Type B pancreatic cell (in vitro differentiated cells): ENCODE measurements at regions not wholly inside any gene's neighbourhood (a gene's known extent, or its start where the extent isn't known, plus 50 kb on each side); places are given as distances from the start of the nearest gene placed in this dataset.

ENCODE experiments used
- DNase-seq: peaks from one replicate; pipeline ENCODE4 v3.0.0; 2021; ENCODE audit warnings: mixed read lengths; ENCODE audit not compliant: unreplicated experiment; ENCODE audit errors: extremely low spot score
- H3K27ac Mint-ChIP-seq: 2 replicates; pipeline ENCODE4 v1.8.0; 2021; ENCODE audit warnings: mild to moderate bottlenecking, mixed read lengths
- H3K27me3 Mint-ChIP-seq: 2 replicates; pipeline ENCODE4 v1.8.0; 2021; ENCODE audit warnings: mixed read lengths
- H3K36me3 Mint-ChIP-seq: 2 replicates; pipeline ENCODE4 v1.8.0; 2021; ENCODE audit warnings: mixed read lengths
- H3K4me1 Mint-ChIP-seq: one replicate; pipeline ENCODE4 v1.8.0; 2021; ENCODE audit warnings: mixed read lengths; ENCODE audit not compliant: unreplicated experiment
- H3K4me3 Mint-ChIP-seq: 2 replicates; pipeline ENCODE4 v1.8.0; 2021; ENCODE audit warnings: mild to moderate bottlenecking, mixed read lengths
- H3K9me3 Mint-ChIP-seq: 2 replicates; pipeline ENCODE4 v1.8.0; 2021; ENCODE audit warnings: mixed read lengths
- TF ChIP-seq, protein P1 (sequence below): fragments of 200-600 bp; sonication (generic); conservative IDR thresholded peaks from 2 replicates; pipeline ENCODE4 v1.5.0; 2021; ENCODE audit warnings: antibody characterized with exemption, mild to moderate bottlenecking

DNA sequence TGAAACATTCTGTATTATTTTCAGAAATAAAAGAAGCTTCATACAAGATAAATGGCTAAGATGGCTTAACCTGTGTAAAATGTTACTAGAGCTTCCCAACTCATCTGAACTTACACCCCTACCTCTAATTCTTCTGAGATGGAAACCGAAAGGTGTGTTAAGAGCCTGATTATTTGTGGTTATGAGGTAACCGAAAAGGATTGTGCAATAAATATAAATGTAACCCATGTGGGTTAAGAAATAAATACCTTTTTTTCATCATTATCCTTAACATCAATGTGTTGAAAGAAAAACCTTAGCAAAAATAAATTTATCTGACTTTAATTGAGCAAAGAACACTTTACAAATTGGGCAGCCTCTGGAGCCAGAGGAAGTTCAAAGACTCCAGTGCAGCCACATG, 961.8 kb upstream of the SPRY2 start:
- H3K36me3 Mint-ChIP-seq, result no peaks in the 10 kb centered on the region
- TF ChIP-seq, protein P1, sequence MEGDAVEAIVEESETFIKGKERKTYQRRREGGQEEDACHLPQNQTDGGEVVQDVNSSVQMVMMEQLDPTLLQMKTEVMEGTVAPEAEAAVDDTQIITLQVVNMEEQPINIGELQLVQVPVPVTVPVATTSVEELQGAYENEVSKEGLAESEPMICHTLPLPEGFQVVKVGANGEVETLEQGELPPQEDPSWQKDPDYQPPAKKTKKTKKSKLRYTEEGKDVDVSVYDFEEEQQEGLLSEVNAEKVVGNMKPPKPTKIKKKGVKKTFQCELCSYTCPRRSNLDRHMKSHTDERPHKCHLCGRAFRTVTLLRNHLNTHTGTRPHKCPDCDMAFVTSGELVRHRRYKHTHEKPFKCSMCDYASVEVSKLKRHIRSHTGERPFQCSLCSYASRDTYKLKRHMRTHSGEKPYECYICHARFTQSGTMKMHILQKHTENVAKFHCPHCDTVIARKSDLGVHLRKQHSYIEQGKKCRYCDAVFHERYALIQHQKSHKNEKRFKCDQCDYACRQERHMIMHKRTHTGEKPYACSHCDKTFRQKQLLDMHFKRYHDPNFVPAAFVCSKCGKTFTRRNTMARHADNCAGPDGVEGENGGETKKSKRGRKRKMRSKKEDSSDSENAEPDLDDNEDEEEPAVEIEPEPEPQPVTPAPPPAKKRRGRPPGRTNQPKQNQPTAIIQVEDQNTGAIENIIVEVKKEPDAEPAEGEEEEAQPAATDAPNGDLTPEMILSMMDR, result no peak
- no peak overlapping the region for H3K4me3 Mint-ChIP-seq
- no peak overlapping the region for H3K27ac Mint-ChIP-seq
- no peak for DNase-seq
- H3K9me3 Mint-ChIP-seq, result no peaks in the 10 kb centered on the region
- peaks cover 7% of the 10 kb centered on the region for H3K4me1 Mint-ChIP-seq
- no peaks in the 10 kb centered on the region for H3K27me3 Mint-ChIP-seq

DNA sequence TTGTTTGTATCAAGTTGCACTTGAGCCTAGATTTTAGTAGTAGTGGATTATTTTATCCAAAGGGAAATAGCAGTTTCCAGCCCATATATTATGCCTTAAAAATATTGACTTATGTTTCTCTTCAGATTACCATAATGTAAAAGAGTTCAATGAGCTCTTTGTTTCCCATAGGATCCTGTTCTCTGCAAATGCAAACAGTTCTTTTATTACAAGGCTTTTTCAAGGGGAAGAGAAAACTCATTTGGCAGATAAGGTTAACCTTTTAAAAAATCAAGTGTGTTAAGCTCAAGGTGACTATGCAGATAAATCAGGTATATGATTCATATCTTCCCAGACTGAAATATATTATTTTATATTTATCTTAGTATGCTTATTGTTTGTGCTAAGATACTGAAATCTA, 961.2 kb upstream of the SPRY2 start:
- H3K4me1 Mint-ChIP-seq, result peaks cover 9% of the 10 kb centered on the region
- DNase-seq, result no peak
- H3K27ac Mint-ChIP-seq, result no peak overlapping the region
- no peaks in the 10 kb centered on the region for H3K9me3 Mint-ChIP-seq
- no peaks in the 10 kb centered on the region for H3K27me3 Mint-ChIP-seq
- H3K36me3 Mint-ChIP-seq, result no peaks in the 10 kb centered on the region
- no peak overlapping the region for H3K4me3 Mint-ChIP-seq
- TF ChIP-seq, protein P1, result no peak

DNA sequence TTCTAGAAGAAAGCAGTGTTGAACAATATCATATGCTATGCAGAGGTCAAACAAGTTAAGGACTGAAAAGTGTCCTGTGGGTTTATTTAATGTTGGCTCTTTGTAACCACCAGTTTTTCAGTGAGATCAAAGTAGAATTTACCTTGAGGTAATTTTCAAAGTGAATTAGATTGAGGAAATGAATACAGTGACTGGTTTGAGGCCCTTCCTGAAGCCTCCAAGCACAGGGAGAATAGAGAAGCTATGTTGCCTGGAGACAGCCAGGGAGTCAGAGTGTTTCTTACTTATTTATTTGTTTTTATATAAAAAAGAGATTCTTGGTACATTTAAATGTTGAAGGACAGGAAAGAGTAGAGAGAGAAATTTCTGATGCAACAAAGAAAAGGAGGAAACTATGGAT, 954.3 kb upstream of the SPRY2 start:
- TF ChIP-seq, protein P1, result no peak
- peaks cover 11% of the 10 kb centered on the region for H3K4me1 Mint-ChIP-seq
- DNase-seq, result no peak
- no peaks in the 10 kb centered on the region for H3K36me3 Mint-ChIP-seq
- H3K4me3 Mint-ChIP-seq, result no peak overlapping the region
- no peak overlapping the region for H3K27ac Mint-ChIP-seq
- H3K9me3 Mint-ChIP-seq, result no peaks in the 10 kb centered on the region
- H3K27me3 Mint-ChIP-seq, result no peaks in the 10 kb centered on the region

DNA sequence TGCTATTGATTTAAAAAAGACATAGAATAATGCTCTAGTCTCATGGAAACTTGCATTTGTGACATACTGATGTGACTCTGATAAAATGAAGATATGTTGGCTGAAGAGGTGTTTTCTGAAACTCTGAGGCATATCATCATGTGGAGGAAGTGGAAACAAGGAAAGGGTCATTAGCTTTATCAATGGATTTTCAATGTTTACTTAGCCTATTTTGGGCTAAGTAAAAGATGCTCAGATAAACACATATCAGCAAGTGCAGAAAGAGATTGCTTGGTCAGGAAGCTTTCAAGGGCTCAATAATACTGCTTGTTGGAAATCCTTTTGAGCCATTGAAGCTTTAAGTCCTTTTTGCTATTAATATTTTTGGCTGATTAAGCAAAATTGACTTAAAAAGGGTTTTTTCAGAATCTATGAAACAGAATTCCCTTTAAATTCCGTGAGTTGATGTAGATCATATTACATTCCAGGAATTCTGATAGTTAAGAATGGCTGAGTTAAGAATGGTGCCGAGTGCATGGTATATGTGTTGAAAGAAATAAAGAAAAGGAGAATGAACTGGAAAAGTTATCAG, 952.8 kb upstream of the SPRY2 start:
- TF ChIP-seq, protein P1, result no peak
- Mint-ChIP-seq H3K27me3 (no peaks in the 10 kb centered on the region), H3K4me1 (peaks cover 11% of the 10 kb centered on the region), H3K4me3 (no peak overlapping the region), H3K27ac (no peak overlapping the region), H3K9me3 (no peaks in the 10 kb centered on the region), H3K36me3 (no peaks in the 10 kb centered on the region)
- DNase-seq, result no peak

DNA sequence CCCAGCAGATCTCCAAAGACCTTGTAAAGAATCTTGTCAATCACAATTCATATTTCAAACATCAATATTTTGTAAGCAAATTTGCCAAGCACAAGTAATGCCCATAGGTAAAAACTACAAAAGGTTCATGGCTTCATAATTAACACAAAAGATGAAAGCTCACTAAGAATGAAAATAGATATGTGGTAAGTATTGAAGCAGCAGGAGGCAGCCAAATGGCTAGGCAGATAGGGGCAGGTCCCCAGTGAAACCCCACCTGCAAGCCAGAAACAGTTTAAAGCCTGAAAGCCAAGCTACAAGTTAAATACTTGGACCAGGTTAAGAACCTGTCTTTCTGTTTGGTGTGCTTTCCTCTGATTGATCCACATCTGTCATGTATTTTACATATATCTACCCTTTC, 942.6 kb upstream of the SPRY2 start:
- no peaks in the 10 kb centered on the region for H3K27me3 Mint-ChIP-seq
- H3K9me3 Mint-ChIP-seq, result peaks cover 5% of the 10 kb centered on the region
- TF ChIP-seq, protein P1, result no peak
- H3K27ac Mint-ChIP-seq, result no peak overlapping the region
- DNase-seq, result no peak
- H3K36me3 Mint-ChIP-seq, result no peaks in the 10 kb centered on the region
- H3K4me3 Mint-ChIP-seq, result no peak overlapping the region
- H3K4me1 Mint-ChIP-seq, result no peaks in the 10 kb centered on the region

DNA sequence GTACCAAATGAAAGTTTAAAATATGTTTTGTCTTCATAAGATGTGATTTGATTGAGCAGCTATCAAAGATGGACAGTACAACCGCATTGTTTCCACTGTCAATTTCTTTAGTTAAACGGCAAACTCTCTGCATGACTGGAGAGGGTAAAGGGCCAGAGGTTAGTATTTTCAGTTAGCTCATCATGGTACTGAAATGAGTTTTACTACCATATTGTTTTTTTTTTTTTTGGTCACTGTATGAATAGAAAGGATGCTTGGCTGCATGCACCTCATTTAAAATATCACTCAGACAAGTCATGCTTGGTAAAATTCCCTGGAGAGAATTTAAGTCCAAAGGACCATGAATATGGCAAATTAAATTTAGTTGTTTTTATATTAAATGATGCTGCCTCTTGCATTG, 942.1 kb upstream of the SPRY2 start:
- Mint-ChIP-seq H3K36me3 (no peaks in the 10 kb centered on the region), H3K27ac (no peak overlapping the region), H3K9me3 (peaks cover 5% of the 10 kb centered on the region), H3K27me3 (no peaks in the 10 kb centered on the region), H3K4me3 (no peak overlapping the region), H3K4me1 (no peaks in the 10 kb centered on the region)
- TF ChIP-seq, protein P1, result no peak
- no peak for DNase-seq
